ENCODE measurements at regions not wholly inside any gene's neighbourhood (a gene's known extent, or its start where the extent isn't known, plus 50 kb on each side); places are given as distances from the start of the nearest gene placed in this dataset.

GRCh38 chr6:157759028-157759427 is 64.0 kb upstream of the SNX9 start:
- DNase-seq (ENCODE audit: low spot score), result no peak
- no peak overlapping the region for H3K27ac Mint-ChIP-seq

More at GRCh38 chr6:157759028-157759427, 64.0 kb upstream of the SNX9 start:
- Mint-ChIP-seq H3K4me3 (no peak overlapping the region), H3K4me1 (peaks cover 60% of the 10 kb centered on the region), H3K9me3 (peaks cover 11% of the 10 kb centered on the region), H3K36me3 (peaks cover 6% of the 10 kb centered on the region), H3K27me3 (ENCODE audit: low read depth) (peaks cover 11% of the 10 kb centered on the region)
- TF ChIP-seq GRHL2 (CRISPR knock-in tag; IDR thresholded peaks at IDR 0.05; ENCODE audit: insufficient replicate concordance, severe bottlenecking) (no peak), GABPB1 (CRISPR knock-in tag; IDR thresholded peaks at IDR 0.05) (no peak), PRDM15 (CRISPR knock-in tag; IDR thresholded peaks at IDR 0.05) (no peak), TEAD1 (CRISPR knock-in tag; IDR thresholded peaks at IDR 0.05) (no peak), ZNF425 (CRISPR knock-in tag; conservative IDR thresholded peaks at IDR 0.05) (no peak), SMAD4 (CRISPR knock-in tag; IDR thresholded peaks at IDR 0.05) (no peak), ATF2 (CRISPR knock-in tag; IDR thresholded peaks at IDR 0.05; ENCODE audit: borderline replicate concordance, low read depth) (no peak), FOXK1 (CRISPR knock-in tag; IDR thresholded peaks at IDR 0.05) (no peak), ZNF138 (CRISPR knock-in tag; conservative IDR thresholded peaks at IDR 0.05) (no peak), RORB (CRISPR knock-in tag; IDR thresholded peaks at IDR 0.05) (no peak), JUN (CRISPR knock-in tag; IDR thresholded peaks at IDR 0.05) (no peak), ZBTB21 (CRISPR knock-in tag; IDR thresholded peaks at IDR 0.05; ENCODE audit: borderline replicate concordance) (no peak), STAT6 (CRISPR knock-in tag; conservative IDR thresholded peaks at IDR 0.05; ENCODE audit: low read depth) (no peak), JAZF1 (CRISPR knock-in tag; IDR thresholded peaks at IDR 0.05) (no peak)
- ATAC-seq, result no peak
- ChIA-PET POLR2A (interaction anchor here (0.6 kb wide), 1 partner anchor 295 kb away, joined by 3 read pairs; no protein-coding TSS in a partner anchor), CTCF (interaction anchor here (6.8 kb wide), 1 partner anchor 114 kb away, joined by 59 read pairs; no protein-coding TSS in a partner anchor)
